ENCODE measurements at regions not wholly inside any gene's neighbourhood (a gene's known extent, or its start where the extent isn't known, plus 50 kb on each side); places are given as distances from the start of the nearest gene placed in this dataset.
"Not testable (repeated sequence)": the region's sequence is repeated elsewhere in the genome, so short reads cannot be mapped to it uniquely, and the experiment has no call there.

GRCh38 chr1:120981489-120982094 lies 92.0 kb downstream of the PPIAL4A start:
- TF ChIP-seq CTCF, POLR2A, EP300, POLR2AphosphoS5 (IDR thresholded peaks at IDR 0.05): not testable (repeated sequence)
